Astrocyte of the spinal cord (primary cell): ENCODE measurements at regions not wholly inside any gene's neighbourhood (a gene's known extent, or its start where the extent isn't known, plus 50 kb on each side); places are given as distances from the start of the nearest gene placed in this dataset.

ENCODE experiments used
- DNase-seq: peaks from one replicate; pipeline ENCODE4 v3.0.0; 2011; ENCODE audit warnings: low read depth, low spot score
- H3K4me3 ChIP-seq: 2 replicates; pipeline ENCODE4 v1.5.1; 2011; ENCODE audit warnings: low read depth, mild to moderate bottlenecking, low read length, moderate library complexity
- CTCF ChIP-seq: IDR thresholded peaks from 2 replicates; pipeline ENCODE4 v1.5.1; 2012; ENCODE audit warnings: low read depth, mild to moderate bottlenecking, low read length, inconsistent platforms
- in situ Hi-C: cut with HindIII; loops from 2 replicates; pipeline ENCODE4 v1.10.0; 2017; ENCODE audit warnings: low sequenced_read_pairs

GRCh38 chr9:88189371-88189770 lies 51.1 kb upstream of the SPATA31C2 start:
- no peak for DNase-seq
- H3K4me3 ChIP-seq: no peak overlapping the region
- no peak for TF ChIP-seq CTCF
- in situ Hi-C loops: no loop called here
